Neural crest cell (in vitro differentiated cells): ENCODE measurements at regions not wholly inside any gene's neighbourhood (a gene's known extent, or its start where the extent isn't known, plus 50 kb on each side); places are given as distances from the start of the nearest gene placed in this dataset.

Experiments
- DNase-seq: peaks from one replicate; pipeline ENCODE4 v3.0.0; 2021; ENCODE audit warnings: low read depth, mixed read lengths, low spot score
- H3K27ac Mint-ChIP-seq: one replicate; pipeline ENCODE4 v1.8.0; 2021; ENCODE audit warnings: mild to moderate bottlenecking, mixed read lengths; ENCODE audit not compliant: unreplicated experiment
- H3K27me3 Mint-ChIP-seq: 2 replicates; pipeline ENCODE4 v1.8.0; 2021; ENCODE audit warnings: low read depth, mild to moderate bottlenecking, mixed read lengths
- H3K36me3 Mint-ChIP-seq: 2 replicates; pipeline ENCODE4 v1.8.0; 2021; ENCODE audit warnings: low read depth, mild to moderate bottlenecking, mixed read lengths
- H3K4me1 Mint-ChIP-seq: 2 replicates; pipeline ENCODE4 v1.8.0; 2021; ENCODE audit warnings: mixed read lengths
- H3K4me3 Mint-ChIP-seq: one replicate; pipeline ENCODE4 v1.8.0; 2021; ENCODE audit warnings: mild to moderate bottlenecking, mixed read lengths
- H3K9me3 Mint-ChIP-seq: 2 replicates; pipeline ENCODE4 v1.8.0; 2021; ENCODE audit warnings: mixed read lengths
- CTCF ChIP-seq: fragments of 200-600 bp; sonication (generic); conservative IDR thresholded peaks from 2 replicates; pipeline ENCODE4 v1.5.0; 2021; ENCODE audit warnings: antibody characterized with exemption, mild to moderate bottlenecking

DNA sequence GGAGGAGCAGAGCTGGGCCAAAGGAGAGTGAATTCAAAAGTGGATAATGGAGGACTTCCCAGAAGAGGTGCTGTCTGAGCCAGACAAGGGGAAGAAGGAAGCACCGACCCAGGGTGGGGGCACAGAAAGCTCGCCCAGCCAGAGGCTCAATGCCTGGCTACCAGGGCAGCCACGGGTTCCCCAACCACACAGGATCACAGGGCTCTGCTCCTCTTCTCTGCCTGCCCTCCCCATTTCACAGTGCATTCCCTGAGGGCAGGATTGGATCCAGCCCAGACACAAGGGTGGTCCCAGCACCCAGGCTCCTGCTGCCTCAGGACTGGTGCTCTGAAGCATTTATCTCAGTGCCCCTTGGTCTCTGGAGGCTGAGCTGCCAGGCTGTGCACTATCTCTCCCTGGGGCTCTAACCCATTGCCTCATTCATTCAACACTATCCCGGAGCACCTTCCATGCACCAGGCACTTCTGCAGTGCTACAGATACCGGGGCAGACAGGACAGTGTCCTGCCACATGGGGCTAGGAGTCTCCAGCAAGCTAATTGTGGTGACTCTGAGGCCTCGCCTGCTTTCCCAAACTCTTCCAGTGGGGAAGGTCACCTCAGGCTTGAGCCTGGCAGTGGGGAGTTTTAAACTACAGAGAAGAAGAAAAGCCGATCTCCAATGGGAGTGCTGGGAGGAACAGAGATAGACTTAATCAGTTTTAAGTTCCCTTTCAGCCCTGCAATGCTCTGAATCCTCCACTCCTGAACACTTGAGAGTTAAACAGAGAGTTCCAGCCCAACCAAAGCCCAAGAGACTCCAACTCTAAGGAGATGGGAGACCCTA lies 201.8 kb upstream of the ZMIZ1 start:
- H3K27me3 Mint-ChIP-seq: no peaks in the 10 kb centered on the region
- peaks cover 5% of the 10 kb centered on the region for H3K4me1 Mint-ChIP-seq
- TF ChIP-seq CTCF: no peak
- H3K36me3 Mint-ChIP-seq: no peaks in the 10 kb centered on the region
- DNase-seq: no peak
- H3K4me3 Mint-ChIP-seq: no peak overlapping the region
- H3K9me3 Mint-ChIP-seq: no peaks in the 10 kb centered on the region
- H3K27ac Mint-ChIP-seq: peak overlapping the region; percentile 85

GRCh38 chr10:78867555-78867939 lies 201.2 kb upstream of the ZMIZ1 start:
- Mint-ChIP-seq H3K27me3 (no peaks in the 10 kb centered on the region), H3K27ac (no peak overlapping the region), H3K4me3 (no peak overlapping the region), H3K9me3 (no peaks in the 10 kb centered on the region), H3K4me1 (peaks cover 5% of the 10 kb centered on the region), H3K36me3 (no peaks in the 10 kb centered on the region)
- no peak for TF ChIP-seq CTCF
- DNase-seq: no peak

DNA sequence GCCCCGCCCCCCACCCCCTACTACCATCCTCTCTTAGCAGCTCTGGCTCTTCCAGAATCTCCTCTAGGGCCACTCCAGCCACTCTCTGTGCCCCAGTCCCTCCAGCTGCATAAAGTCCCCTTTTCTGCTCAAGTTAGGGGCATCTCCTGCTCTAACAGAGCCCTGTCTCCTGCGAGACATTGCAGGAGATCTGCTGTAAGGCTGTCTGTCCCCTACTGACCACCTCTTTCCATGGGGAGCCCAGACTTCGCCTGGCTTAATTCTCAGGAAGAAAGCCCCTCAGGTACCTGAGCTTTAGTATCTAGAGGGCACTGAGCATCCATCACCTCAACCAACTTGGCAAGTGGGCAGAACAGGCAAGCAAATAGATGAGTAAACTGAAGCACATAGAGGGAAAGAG lies 200.7 kb upstream of the ZMIZ1 start:
- peaks cover 5% of the 10 kb centered on the region for H3K4me1 Mint-ChIP-seq
- no peak overlapping the region for H3K4me3 Mint-ChIP-seq
- no peak for TF ChIP-seq CTCF
- no peaks in the 10 kb centered on the region for H3K36me3 Mint-ChIP-seq
- no peak overlapping the region for H3K27ac Mint-ChIP-seq
- no peaks in the 10 kb centered on the region for H3K27me3 Mint-ChIP-seq
- no peaks in the 10 kb centered on the region for H3K9me3 Mint-ChIP-seq
- no peak for DNase-seq

GRCh38 chr10:78868456-78868855 lies 200.3 kb upstream of the ZMIZ1 start:
- Mint-ChIP-seq H3K36me3 (no peaks in the 10 kb centered on the region), H3K4me3 (no peak overlapping the region), H3K4me1 (peaks cover 5% of the 10 kb centered on the region), H3K27me3 (no peaks in the 10 kb centered on the region), H3K9me3 (no peaks in the 10 kb centered on the region), H3K27ac (no peak overlapping the region)
- no peak for TF ChIP-seq CTCF
- DNase-seq: no peak

DNA sequence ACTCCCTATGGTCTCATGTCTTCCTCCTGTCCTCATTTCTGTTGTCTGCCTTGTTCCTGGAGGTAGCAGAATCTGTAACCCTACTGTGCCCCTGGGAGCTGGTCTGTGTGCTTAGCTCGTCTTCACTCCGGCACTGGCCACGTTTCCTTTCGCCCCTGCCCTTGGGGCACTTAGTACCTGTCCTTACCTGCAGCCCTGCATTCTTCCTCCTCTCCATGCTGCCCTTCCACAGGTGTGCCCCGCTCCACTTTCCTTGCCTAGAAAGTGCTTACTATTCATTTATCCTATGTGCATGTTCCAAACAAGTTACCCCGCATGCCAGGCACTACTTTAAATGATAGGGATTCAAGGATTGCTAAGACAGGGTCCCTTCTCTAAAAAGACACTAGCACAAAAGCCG lies 199.9 kb upstream of the ZMIZ1 start:
- H3K27me3 Mint-ChIP-seq: no peaks in the 10 kb centered on the region
- H3K4me3 Mint-ChIP-seq: no peak overlapping the region
- H3K4me1 Mint-ChIP-seq: peaks cover 5% of the 10 kb centered on the region
- H3K27ac Mint-ChIP-seq: peak overlapping the region; percentile 58
- no peak for DNase-seq
- no peak for TF ChIP-seq CTCF
- H3K9me3 Mint-ChIP-seq: no peaks in the 10 kb centered on the region
- H3K36me3 Mint-ChIP-seq: no peaks in the 10 kb centered on the region
